ENCODE measurements at regions not wholly inside any gene's neighbourhood (a gene's known extent, or its start where the extent isn't known, plus 50 kb on each side); places are given as distances from the start of the nearest gene placed in this dataset.
A peak's percentile ranks its signal among the peaks of the same experiment; 100 is the strongest.

- no peak for DNase-seq
Measured at GRCh38 chr17:14942526-14943190, 322.5 kb downstream of the PMP22 start.

DNA sequence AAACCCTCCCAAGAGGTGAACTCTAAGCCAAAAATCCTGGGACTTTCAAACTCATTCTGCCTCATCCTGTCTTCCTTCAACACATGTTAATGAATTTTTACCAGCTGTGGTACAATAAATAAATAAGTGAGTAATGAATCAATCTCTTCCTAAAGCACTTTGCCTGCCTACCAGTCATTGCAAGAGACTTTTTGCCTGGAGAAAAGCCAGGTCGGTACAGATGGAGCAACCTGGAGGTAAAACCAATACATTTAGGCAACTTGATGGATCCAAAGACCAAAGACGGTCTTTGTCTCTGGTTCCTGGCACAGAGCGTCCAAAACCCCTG is 324.2 kb downstream of the PMP22 start:
- DNase-seq = no peak

DNA sequence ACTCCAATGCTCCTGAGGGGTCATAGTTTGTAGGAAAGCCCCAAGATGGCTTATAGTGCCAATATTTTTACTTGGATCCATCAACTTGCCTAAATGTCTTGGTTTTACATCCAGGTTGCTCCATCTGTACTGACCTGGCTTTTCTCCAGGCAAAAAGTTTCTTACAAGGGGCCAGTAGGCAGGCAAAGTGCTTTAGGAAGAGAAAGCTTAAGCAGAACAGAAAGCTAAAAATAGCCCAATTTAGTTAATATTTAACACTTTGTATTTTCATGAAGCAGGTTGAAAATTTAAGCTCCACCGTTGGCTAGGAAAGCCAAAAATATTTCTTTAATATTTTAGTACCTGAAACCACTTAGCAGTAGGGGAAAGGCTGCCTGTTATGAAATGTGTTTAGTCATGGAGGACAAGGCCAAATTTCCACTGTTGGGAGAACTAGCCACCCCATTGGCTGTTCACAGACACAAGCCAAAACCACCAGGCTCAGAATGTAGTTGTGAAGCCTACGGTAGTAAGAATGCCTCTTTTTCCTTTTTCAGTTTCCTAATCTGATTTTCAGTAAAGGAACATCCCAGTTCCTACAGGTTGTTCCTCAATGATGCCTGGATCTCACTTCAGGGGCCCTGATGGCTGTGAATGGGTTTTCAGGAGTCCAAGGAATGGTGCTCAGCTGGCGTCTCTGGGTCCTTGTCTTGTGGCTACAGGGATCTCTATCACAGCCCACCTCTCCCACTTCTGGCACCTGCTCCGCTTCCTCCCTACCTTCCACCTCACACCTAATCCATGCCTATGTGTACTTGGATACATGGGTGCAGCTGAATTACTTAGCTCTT is 324.8 kb downstream of the PMP22 start:
- no peak for DNase-seq

- DNase-seq = no peak
Measured at GRCh38 chr17:14935845-14936485, 329.2 kb downstream of the PMP22 start.

- DNase-seq = no peak
Measured at GRCh38 chr17:14935139-14935841, 329.8 kb downstream of the PMP22 start.

GRCh38 chr17:14933676-14934075 is 331.4 kb downstream of the PMP22 start:
- no peak for DNase-seq

DNA sequence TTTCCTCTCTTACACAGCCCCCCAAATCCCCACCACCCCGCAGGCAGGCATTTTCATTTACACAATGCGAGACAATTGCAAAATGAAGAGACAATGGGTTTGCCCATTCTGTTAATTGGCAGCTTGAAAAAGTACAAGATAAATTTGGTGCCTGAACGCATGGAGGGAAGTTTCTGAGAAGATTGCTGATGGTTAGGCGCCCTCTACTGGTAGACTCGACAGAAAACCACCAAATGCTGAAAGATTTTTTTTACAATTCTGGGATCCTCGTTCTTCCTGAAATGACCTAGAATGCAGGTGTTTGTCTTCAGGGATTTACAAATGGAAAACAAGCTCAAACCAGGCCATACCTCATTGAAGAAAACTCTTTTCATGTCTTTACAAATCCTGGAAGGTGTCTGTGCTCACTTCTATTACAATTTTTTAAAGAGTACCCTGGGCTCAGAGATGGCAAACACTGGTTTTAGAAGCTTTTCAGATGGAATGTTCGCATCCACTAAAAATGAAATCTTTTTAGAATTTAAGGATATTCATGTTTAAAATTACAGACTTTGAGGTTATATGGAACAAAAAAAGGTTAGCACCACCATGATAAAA is 338.5 kb downstream of the PMP22 start:
- DNase-seq = peak; percentile 69

DNA sequence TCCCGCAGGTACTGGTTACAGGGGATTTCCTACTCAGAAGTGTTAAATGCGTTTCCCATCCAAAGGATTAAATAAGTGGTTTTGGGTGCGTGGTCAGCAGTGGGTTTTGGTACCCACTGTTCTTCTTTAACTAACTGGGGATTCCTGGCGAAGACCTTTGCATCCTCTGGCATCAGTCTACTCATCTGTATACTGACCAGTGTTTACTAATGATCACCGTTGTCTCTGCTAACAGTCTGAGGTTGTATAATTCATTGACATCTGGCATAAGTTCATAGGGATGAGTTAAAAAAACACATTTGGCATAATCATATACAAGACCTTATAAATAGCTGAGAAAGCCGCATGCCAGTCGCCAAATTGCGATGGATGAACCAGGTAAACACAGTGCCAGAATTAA is 339.1 kb downstream of the PMP22 start:
- no peak for DNase-seq

- DNase-seq = no peak
Measured at GRCh38 chr17:14925498-14925897, 339.6 kb downstream of the PMP22 start.

DNA sequence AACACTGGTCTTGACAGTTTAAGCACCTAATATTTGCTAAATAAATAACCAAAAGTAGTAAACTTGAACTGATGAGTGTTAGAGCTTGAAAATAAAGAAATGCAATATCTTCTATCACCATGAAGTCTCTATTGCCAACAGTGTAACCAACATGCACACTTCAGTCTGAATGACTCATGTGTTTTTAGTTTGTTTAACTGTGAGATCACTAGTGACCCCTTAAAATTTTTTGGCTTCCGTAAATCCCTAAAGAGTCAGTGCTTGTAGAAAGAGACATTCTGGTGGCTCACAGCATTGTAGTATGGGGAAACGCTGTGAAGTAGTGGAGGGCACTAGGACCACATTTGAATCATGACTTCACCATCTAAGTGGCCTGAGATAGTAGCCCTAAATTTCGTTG is 341.1 kb downstream of the PMP22 start:
- no peak for DNase-seq

DNA sequence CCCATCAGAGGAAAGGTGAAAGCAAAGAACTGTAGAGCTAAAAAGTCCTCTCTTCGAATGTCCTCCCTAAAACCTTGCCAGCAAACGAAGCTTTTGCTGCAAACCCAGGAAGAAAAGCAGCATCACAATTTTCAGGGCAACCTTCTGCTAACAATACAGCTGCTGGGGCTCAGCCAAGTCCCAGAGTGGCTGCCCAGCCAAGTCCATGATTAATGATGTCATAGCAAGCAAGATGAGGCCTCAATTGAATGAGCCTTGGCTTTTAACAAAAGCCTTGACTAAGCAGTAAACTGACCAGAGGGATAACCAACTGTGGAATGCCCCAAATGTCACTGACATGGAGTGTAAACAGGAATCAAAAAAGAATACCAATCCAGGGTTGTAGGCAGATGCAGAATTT is 342.7 kb downstream of the PMP22 start:
- no peak for DNase-seq

- no peak for DNase-seq
Measured at GRCh38 chr17:14921936-14922335, 343.2 kb downstream of the PMP22 start.

DNA sequence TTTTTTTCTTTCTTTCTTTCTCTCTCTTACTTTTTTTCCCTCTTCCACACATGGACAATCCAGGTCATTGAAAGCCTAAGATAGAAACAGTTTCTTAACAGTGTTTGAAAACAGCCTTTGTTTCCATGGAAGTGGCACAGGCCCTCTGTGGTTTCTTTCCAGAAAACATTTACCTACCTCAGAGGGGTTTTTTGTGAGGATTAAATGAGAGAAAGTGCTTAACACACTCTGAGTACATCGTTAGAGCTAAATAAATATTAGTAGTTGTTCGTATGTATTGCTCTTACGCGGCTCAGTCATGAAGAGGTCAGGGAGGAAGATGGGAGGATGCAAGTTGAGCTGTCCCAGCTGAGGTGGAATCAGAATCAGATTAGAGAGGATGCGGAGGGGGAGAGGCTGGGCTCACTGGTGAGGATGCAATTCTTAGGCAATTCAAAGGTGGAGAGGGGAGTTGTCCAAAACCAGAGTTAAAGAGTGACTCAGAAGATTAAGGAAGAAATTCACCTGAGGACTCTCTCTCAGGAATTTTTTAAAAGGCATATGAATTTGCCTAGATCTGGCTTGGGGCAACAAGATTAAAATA is 345.4 kb downstream of the PMP22 start:
- no peak for DNase-seq

DNA sequence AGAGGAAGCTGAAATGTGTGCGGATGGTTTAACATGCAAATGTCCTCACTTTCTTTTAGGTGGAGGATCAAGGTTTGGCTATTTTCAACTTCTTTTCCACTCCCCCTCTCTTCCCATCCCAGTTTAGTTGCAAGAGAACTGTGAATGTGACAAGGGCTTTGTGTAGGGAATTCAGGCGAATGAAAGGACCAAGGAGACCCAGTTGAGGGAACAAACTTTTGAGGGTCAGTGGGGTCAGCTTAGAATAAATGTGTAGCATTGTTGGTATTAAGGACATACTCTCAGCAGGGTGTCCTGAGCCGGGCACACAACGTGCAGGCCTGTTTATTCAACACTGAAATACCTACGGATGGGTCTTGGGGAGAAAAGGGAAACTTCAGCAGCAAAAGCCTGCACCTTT is 346.0 kb downstream of the PMP22 start:
- no peak for DNase-seq

DNA sequence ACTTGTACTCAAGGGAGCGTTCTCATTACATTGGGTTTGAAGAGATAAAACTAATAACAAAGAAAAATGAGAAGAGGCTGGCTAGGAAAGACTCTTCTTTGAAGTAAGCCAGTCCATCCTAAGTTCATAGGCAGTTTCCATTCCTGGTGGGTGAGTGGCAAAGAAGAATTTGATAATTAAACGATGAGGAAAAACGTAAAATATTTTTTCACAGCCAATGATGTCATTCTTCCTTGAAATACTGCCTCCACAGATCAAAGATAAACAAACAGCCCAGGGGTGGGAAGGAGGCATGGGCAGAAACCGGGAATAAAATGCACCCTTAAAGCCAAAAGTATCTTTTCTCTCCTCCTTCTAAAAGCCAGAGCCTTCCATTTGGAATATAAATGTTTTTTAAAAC is 346.6 kb downstream of the PMP22 start:
- no peak for DNase-seq

DNA sequence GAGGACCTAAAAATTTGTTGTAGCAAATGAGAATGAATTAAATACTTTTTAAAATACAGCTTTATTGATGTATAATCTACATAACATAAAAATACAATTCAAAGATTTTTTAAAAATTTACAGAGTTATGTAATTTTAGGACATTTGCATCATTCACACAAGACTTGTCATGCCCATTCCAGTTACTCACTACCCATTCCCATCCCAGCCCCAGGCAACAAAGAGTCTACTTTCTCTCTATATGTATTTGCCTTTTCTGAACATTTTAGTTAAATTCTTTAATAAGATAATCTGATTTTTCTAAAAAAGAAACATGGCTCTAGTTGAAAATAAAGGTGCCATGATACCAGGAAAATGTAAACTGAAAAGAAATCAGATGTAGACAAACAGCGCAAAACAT is 354.2 kb downstream of the PMP22 start:
- no peak for DNase-seq

DNA sequence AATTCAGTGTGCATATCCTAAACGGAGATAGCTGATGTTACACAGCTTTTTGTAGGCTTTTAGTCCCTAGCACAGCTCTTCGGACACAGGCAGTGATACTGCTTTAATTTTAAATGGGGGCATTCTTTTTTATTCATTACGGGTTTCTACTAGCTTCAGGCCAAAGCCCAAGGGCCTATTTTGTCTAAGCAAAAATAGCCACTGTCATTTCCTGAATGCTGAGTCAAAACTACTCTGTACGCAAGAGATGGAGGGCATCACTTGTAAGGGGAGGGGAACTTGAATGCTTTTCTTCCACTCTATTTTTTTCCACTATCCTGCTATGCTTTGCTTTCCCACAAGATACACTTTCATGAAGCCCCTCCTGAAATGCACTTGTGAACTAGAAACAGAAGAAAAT is 360.7 kb downstream of the PMP22 start:
- DNase-seq = no peak

DNA sequence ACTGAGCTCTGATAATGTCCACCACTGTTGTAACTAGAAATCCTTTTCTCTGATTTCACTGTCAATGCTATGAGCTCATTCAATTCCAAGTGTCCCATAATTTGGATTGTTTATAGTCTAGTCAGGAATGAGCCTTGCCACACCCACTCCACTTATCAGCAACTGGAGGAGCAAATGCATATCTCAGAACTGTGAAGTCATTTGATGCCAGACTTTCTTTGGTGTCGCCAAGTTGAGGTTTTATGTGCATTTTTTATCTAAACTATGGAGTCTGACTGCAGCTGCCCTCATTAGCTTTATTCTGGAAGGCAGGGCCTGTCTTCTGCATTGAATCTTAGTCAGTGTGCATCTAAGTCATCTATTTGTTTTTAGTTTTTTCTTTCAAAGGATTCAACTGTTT is 361.3 kb downstream of the PMP22 start:
- DNase-seq = no peak

DNA sequence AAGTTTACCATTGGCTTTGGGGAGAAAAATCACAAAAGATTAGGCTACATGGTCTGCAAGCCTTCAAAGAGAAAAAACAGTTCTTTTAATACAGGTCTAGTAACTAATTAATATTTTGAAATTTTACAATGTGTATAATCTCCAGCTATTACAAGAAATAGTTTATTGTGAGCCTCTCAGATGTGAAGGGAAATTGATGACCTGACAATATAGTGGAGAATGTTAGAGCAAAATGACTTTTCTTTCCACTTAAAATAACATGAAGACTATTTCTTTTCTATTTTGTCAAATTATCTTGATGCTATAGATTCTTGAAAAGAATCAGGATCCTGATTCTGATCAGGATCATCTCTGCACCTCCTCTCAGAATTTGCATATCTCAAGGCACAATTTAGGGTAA is 362.3 kb downstream of the PMP22 start:
- no peak for DNase-seq

- DNase-seq = no peak
Measured at GRCh38 chr17:14902297-14902696, 362.8 kb downstream of the PMP22 start.

- DNase-seq = no peak
Measured at GRCh38 chr17:14901376-14901775, 363.8 kb downstream of the PMP22 start.

DNA sequence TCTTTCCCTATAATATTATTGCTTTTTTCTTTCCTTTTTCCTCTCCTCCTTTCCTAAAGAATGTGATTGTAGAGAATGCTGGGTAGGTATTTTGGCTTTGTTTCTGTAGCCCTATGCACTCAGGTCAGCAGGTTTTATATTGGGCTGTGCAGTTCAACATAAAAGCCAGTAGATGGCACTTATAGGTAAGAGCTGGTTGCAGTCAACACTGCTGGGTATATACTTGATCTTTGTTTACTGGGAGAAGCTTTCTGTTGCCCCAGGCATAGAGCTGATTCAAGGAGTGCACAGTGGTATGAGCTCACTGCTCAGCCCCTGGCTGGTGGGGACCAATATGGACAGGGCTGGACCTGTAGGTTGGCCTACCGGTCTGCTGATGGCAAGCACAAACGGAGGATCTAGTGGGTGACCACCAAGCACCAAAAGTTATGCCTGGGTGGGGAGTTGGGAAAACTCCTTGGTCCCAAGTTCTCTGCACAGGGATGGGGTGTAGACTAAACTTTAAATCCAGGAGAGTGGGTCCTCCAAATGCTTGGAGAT is 378.9 kb downstream of the PMP22 start:
- DNase-seq = no peak
